KOPT-K1 (cell line): ENCODE measurements at regions not wholly inside any gene's neighbourhood (a gene's known extent, or its start where the extent isn't known, plus 50 kb on each side); places are given as distances from the start of the nearest gene placed in this dataset.

Experiments
- H3K27ac ChIP-seq: fragments of 200-600 bp; sonication (generic); 2 replicates; pipeline ENCODE4 v1.5.1; 2016; ENCODE audit warnings: antibody characterized with exemption, mild to moderate bottlenecking, low read depth, low read length; ENCODE audit not compliant: poor library complexity, severe bottlenecking
- H3K36me3 ChIP-seq: fragments of 200-600 bp; sonication (generic); 2 replicates; pipeline ENCODE4 v1.5.1; 2017; ENCODE audit warnings: antibody characterized with exemption, mild to moderate bottlenecking, low read length, moderate library complexity; ENCODE audit not compliant: insufficient read depth
- H3K9me3 ChIP-seq: fragments of 200-600 bp; sonication (generic); 2 replicates; pipeline ENCODE4 v1.5.1; 2017; ENCODE audit warnings: antibody characterized with exemption, low read length, mild to moderate bottlenecking; ENCODE audit not compliant: insufficient read depth, poor library complexity, severe bottlenecking

DNA sequence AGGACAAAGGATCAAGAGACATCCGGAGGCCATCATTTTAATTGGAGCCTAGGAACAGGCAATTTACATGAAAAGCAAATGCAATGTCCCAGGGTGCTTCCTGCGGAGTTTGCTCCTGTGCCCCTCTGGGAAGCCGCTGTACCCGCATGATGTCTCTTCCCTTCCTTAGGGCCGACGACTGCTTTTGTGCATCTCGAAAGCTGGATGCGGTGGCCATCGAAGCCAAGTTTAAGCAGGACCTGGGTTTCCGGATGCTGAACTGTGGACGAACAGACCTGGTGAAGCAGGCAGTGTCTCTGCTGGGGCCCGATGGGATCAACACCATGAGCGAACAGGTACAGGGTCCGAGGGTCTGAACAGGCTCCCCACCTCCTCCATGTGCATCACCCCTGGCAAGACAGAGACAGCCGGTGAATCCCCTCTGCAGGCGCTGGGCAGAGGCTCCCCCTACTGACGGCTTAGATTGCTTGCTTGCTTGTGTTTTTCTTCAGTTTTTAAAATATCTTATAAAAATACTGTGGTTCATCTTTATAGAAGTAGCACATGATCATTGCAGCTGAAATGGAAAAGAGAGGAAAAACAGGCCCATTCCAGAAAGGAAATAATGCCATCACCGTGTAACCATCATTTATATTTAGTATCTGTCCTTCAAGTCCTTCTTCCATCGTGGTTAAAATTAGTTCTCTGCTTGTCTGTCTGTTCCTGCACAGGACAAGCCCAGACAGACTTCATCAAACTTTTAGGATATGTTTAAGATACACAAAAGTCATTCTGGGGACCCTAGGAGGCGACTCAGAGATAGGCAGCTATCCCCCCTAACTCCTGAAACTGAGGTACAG lies 75.4 kb upstream of the PWP1 start:
- Histone ChIP-seq H3K9me3 (no peaks in the 10 kb centered on the region), H3K36me3 (no peaks in the 10 kb centered on the region), H3K27ac (no peak overlapping the region)

- Histone ChIP-seq H3K36me3 (no peaks in the 10 kb centered on the region), H3K27ac (no peak overlapping the region), H3K9me3 (no peaks in the 10 kb centered on the region)
Measured at GRCh38 chr12:107612508-107612907, 73.1 kb upstream of the PWP1 start.

DNA sequence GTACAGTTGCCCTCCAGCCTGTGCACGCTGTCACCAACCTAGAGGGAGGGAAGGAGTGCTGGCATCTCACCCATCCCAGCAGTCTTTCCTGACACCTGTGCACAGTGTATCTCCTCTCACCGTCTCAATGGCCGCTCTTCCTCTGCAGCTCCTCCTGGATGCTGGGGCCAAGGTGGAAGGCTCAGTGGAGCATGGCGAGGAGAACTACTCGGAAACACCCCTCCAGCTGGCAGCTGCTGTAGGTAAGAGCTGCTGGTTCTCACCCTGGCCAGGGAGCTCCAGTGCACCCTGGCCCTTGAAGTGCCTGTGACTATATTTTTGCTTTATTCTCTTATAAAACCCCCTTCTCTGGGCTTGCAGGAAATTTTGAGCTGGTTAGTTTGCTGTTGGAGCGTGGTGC lies 68.7 kb upstream of the PWP1 start:
- Histone ChIP-seq H3K9me3 (no peaks in the 10 kb centered on the region), H3K27ac (no peak overlapping the region), H3K36me3 (no peaks in the 10 kb centered on the region)

GRCh38 chr12:107618106-107618505 lies 67.5 kb upstream of the PWP1 start:
- H3K27ac ChIP-seq, result no peak overlapping the region
- no peaks in the 10 kb centered on the region for H3K9me3 ChIP-seq
- no peaks in the 10 kb centered on the region for H3K36me3 ChIP-seq

DNA sequence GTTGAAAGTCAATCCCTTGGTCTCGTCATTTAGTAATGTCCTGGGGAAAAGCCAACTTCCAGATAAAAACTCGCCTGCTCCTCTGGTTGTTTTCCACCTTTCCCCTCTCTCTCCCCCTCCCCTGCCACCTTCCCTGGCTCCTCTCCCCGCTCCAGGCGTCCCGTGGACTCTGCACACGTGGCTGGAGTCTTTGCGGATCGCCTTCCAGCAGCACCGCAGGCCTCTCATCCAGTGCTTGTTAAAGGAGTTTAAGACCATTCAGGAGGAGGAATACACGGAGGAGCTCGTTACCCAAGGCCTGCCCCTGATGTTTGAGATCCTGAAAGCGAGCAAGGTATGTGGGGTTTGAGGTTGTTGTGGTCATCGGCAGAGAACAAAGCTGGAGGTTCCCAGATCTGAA lies 65.8 kb upstream of the PWP1 start:
- Histone ChIP-seq H3K9me3 (peaks cover 7% of the 10 kb centered on the region), H3K27ac (no peak overlapping the region), H3K36me3 (no peaks in the 10 kb centered on the region)

GRCh38 chr12:107622001-107622400 lies 63.6 kb upstream of the PWP1 start:
- no peaks in the 10 kb centered on the region for H3K36me3 ChIP-seq
- no peak overlapping the region for H3K27ac ChIP-seq
- H3K9me3 ChIP-seq, result peaks cover 17% of the 10 kb centered on the region

- Histone ChIP-seq H3K9me3 (peaks cover 17% of the 10 kb centered on the region), H3K36me3 (no peaks in the 10 kb centered on the region), H3K27ac (no peak overlapping the region)
Measured at GRCh38 chr12:107624493-107624892, 61.1 kb upstream of the PWP1 start.

DNA sequence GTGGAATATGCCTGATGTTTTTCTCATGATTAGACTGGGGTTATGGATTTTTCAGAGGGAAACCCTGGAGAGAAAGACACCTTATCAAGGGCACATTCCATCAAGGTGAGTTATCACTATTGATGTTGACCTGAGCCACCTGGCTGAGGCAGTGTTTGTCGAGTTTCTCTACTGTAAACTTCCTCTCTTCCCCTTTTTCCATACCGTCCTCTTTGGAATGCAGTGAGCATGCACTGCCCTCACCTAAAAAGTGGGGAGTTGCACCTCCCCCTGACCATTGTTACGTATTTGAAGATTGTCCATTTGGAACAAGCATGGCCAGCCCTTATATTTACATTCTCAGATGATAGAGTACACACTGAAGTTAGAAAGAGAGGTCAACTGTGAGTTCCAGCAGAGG lies 53.9 kb upstream of the PWP1 start:
- Histone ChIP-seq H3K36me3 (no peaks in the 10 kb centered on the region), H3K27ac (no peak overlapping the region), H3K9me3 (no peaks in the 10 kb centered on the region)

GRCh38 chr12:107632246-107632645 lies 53.4 kb upstream of the PWP1 start:
- Histone ChIP-seq H3K36me3 (no peaks in the 10 kb centered on the region), H3K9me3 (no peaks in the 10 kb centered on the region), H3K27ac (no peak overlapping the region)

GRCh38 chr12:107634530-107634929 lies 51.1 kb upstream of the PWP1 start:
- no peak overlapping the region for H3K27ac ChIP-seq
- H3K36me3 ChIP-seq, result no peaks in the 10 kb centered on the region

GRCh38 chr12:107635139-107635538 lies 50.5 kb upstream of the PWP1 start:
- H3K9me3 ChIP-seq, result no peaks in the 10 kb centered on the region
- H3K36me3 ChIP-seq, result no peaks in the 10 kb centered on the region
- no peak overlapping the region for H3K27ac ChIP-seq

More at GRCh38 chr12:107634530-107634929, 51.1 kb upstream of the PWP1 start:
- H3K9me3 ChIP-seq, result no peaks in the 10 kb centered on the region
